Large intestine (tissue), 3 donors: ENCODE measurements at regions not wholly inside any gene's neighbourhood (a gene's known extent, or its start where the extent isn't known, plus 50 kb on each side); places are given as distances from the start of the nearest gene placed in this dataset.

ENCODE experiments used
- DNase-seq, 2 donors: peaks; one replicate each; pipeline versions ENCODE4 v3.0.0 to v3.0.0-alpha.2; 2013
- H3K27ac ChIP-seq: one replicate; pipeline ENCODE4 v1.5.1; 2013; ENCODE audit warnings: low read length
- H3K27me3 ChIP-seq: 2 replicates; pipeline ENCODE4 v1.6.1; 2013; ENCODE audit warnings: low read length; ENCODE audit not compliant: control insufficient read depth, insufficient read depth
- H3K36me3 ChIP-seq: 2 replicates; pipeline ENCODE4 v1.6.1; 2013; ENCODE audit warnings: low read length; ENCODE audit not compliant: control insufficient read depth, insufficient read depth
- H3K4me1 ChIP-seq: one replicate; pipeline ENCODE4 v1.6.1; 2013; ENCODE audit warnings: low read length; ENCODE audit not compliant: control insufficient read depth, insufficient read depth
- H3K4me3 ChIP-seq: one replicate; pipeline ENCODE4 v1.5.1; 2013; ENCODE audit warnings: low read length
- H3K9me3 ChIP-seq: one replicate; pipeline ENCODE4 v1.6.1; 2013; ENCODE audit warnings: mild to moderate bottlenecking, low read depth, low read length, moderate library complexity; ENCODE audit not compliant: control insufficient read depth
- WGBS: methylation state at CpG from one replicate; pipeline ENCODE4 v1.1.5; 2013; ENCODE audit warnings: low lambda C conversion rate; ENCODE audit not compliant: insufficient coverage; 5-methylcytosine and 5-hydroxymethylcytosine counted together

- no peaks in the 10 kb centered on the region for H3K9me3 ChIP-seq
- DNase-seq, result no peak
- H3K27me3 ChIP-seq, result no peaks in the 10 kb centered on the region
- H3K27ac ChIP-seq, result no peak overlapping the region
- H3K4me1 ChIP-seq, result peaks cover 9% of the 10 kb centered on the region
- H3K4me3 ChIP-seq, result no peak overlapping the region
- no peaks in the 10 kb centered on the region for H3K36me3 ChIP-seq
Observed at GRCh38 chr5:123805300-123805699, 293.3 kb downstream of the CSNK1G3 start.

DNA sequence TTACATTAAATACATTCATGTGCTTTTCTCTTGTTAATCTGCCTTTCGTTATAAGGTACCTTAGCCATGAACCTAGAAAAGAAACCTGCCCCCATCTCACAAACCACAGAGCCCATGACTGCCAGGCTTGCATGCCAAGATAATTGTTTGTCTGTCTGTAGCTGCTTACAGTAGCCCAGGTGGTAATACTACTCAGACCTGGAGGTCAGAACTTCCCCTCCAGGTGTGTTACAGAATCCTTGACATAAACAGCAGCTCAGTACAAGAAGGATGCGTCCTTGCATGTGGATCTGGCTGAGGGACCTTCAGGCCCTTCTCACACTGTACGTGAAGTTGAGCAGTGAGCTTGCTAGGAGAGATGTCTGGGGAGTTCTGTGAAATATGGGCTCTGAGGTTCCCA lies 291.4 kb downstream of the CSNK1G3 start:
- Histone ChIP-seq H3K4me3 (no peak overlapping the region), H3K4me1 (no peaks in the 10 kb centered on the region), H3K27me3 (no peaks in the 10 kb centered on the region), H3K36me3 (no peaks in the 10 kb centered on the region), H3K9me3 (no peaks in the 10 kb centered on the region), H3K27ac (no peak overlapping the region)
- WGBS, result no CpG with 5 or more reads among the region's 3 CpGs
- no peak for DNase-seq

GRCh38 chr5:123802298-123802951 lies 290.4 kb downstream of the CSNK1G3 start:
- WGBS, result 90% methylated on average over 2 of the region's 4 CpGs

GRCh38 chr5:123800640-123801039 lies 288.7 kb downstream of the CSNK1G3 start:
- H3K9me3 ChIP-seq, result no peaks in the 10 kb centered on the region
- H3K27ac ChIP-seq, result no peak overlapping the region
- H3K27me3 ChIP-seq, result no peaks in the 10 kb centered on the region
- no CpG with 5 or more reads among the region's 1 CpG for WGBS
- no peak for DNase-seq
- H3K4me3 ChIP-seq, result no peak overlapping the region
- no peaks in the 10 kb centered on the region for H3K4me1 ChIP-seq
- H3K36me3 ChIP-seq, result no peaks in the 10 kb centered on the region

More at GRCh38 chr5:123802298-123802951, 290.4 kb downstream of the CSNK1G3 start:
- no peak overlapping the region for H3K4me3 ChIP-seq
- DNase-seq, result no peak
- no peaks in the 10 kb centered on the region for H3K4me1 ChIP-seq
- H3K27me3 ChIP-seq, result no peaks in the 10 kb centered on the region
- no peaks in the 10 kb centered on the region for H3K36me3 ChIP-seq
- H3K27ac ChIP-seq, result no peak overlapping the region
- no peaks in the 10 kb centered on the region for H3K9me3 ChIP-seq

GRCh38 chr5:123795688-123796087 lies 283.7 kb downstream of the CSNK1G3 start:
- no peaks in the 10 kb centered on the region for H3K4me1 ChIP-seq
- H3K4me3 ChIP-seq, result no peak overlapping the region
- DNase-seq, result no peak
- H3K27ac ChIP-seq, result no peak overlapping the region
- WGBS, result 100% methylated on average over 1 of the region's 3 CpGs
- H3K27me3 ChIP-seq, result no peaks in the 10 kb centered on the region
- H3K36me3 ChIP-seq, result no peaks in the 10 kb centered on the region
- no peaks in the 10 kb centered on the region for H3K9me3 ChIP-seq

DNA sequence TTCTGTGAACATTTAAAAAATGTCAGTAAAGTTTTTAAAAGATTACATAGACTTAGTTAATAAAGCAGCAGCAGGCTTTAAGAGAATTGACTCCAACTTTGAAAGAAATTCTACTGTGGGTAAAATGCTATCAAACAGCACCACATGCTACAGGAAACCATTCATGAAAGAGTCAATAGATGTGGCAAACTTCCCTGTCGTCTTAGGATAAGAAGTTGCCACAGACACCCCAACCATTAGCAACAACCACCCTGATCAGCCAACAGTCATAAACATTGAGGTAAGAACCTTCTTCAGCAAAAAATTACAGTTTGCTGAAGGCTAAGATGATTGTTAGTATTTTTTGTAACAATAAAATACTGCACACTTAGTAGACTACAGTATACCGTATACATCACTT lies 278.2 kb downstream of the CSNK1G3 start:
- 100% methylated on average over 1 of the region's 2 CpGs for WGBS
- H3K27me3 ChIP-seq, result no peaks in the 10 kb centered on the region
- H3K36me3 ChIP-seq, result no peaks in the 10 kb centered on the region
- no peak for DNase-seq
- H3K9me3 ChIP-seq, result no peaks in the 10 kb centered on the region
- H3K4me3 ChIP-seq, result no peak overlapping the region
- H3K27ac ChIP-seq, result no peak overlapping the region
- no peaks in the 10 kb centered on the region for H3K4me1 ChIP-seq

GRCh38 chr5:123787635-123788034 lies 275.7 kb downstream of the CSNK1G3 start:
- DNase-seq, result no peak
- Histone ChIP-seq H3K36me3 (no peaks in the 10 kb centered on the region), H3K4me1 (no peaks in the 10 kb centered on the region), H3K4me3 (no peak overlapping the region), H3K27ac (no peak overlapping the region), H3K9me3 (no peaks in the 10 kb centered on the region), H3K27me3 (no peaks in the 10 kb centered on the region)

- no peaks in the 10 kb centered on the region for H3K9me3 ChIP-seq
- no peaks in the 10 kb centered on the region for H3K36me3 ChIP-seq
- H3K4me1 ChIP-seq, result no peaks in the 10 kb centered on the region
- H3K27me3 ChIP-seq, result no peaks in the 10 kb centered on the region
- WGBS, result 100% methylated on average over 1 of the region's 1 CpG
- DNase-seq, result no peak
- H3K27ac ChIP-seq, result no peak overlapping the region
- H3K4me3 ChIP-seq, result no peak overlapping the region
Observed at GRCh38 chr5:123787136-123787535, 275.2 kb downstream of the CSNK1G3 start.

DNA sequence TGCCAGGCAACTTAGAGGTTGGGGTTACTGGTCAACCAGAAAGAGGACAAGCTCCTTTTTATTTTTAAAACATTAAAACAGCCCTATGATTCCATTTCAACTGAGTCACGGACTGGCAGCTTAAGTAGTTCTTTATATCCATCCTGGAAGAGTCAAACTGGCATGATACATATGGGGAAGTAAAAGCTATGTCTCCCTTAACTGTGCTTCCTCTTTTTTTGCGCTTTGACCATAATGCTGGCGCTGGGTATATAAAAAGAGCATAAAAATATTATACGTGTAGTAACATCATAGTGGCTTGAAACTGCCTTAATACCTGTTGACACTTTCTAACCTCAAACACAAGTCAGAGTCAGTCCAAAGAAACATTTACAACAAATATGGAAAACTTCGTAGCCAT lies 274.4 kb downstream of the CSNK1G3 start:
- Histone ChIP-seq H3K4me1 (no peaks in the 10 kb centered on the region), H3K9me3 (no peaks in the 10 kb centered on the region), H3K4me3 (no peak overlapping the region), H3K36me3 (no peaks in the 10 kb centered on the region), H3K27ac (no peak overlapping the region), H3K27me3 (no peaks in the 10 kb centered on the region)
- no peak for DNase-seq
- no CpG with 5 or more reads among the region's 5 CpGs for WGBS

DNA sequence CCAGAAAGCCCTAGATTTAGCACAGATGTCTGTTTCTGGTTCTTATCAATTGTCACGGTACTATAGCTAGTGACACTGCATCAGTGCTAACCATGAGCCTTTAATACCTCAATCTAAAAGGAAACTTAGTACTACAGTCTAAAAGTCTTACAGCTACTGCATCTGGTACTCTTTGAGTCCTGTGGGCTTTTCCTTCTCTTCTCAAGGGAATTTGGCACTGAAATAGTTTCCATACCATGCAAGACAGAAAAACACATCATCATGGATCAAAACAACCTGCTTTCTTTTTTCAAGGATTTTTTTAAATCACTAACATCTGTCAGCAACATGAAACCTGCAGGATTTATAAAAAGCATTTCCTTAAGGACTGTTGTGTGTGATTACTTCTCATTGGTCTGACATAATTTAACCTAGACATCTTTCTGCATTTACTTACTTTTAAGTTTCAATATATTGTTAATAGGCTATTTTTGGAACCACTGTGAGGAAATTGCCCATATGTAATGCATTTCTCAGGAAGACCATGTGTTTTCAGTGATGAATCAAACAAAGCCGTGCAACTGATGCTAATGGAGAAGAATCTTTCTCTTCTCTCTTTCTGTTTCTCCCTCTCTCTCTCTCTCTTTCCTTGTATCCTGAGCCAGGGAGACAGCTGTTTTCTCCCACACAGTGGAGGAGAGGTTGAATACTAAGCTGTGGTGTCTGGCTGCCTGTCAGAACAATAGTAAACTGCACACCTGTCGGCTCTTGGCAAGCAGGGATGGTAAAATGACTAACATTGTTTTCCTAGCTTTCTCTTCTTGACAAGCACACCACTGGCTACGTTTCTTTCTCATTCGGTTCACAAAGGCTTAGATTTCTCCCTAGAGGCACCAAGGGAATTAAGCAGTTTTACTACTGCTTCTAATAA lies 273.4 kb downstream of the CSNK1G3 start:
- Histone ChIP-seq H3K27me3 (no peaks in the 10 kb centered on the region), H3K4me3 (no peak overlapping the region), H3K36me3 (no peaks in the 10 kb centered on the region), H3K4me1 (no peaks in the 10 kb centered on the region), H3K27ac (no peak overlapping the region), H3K9me3 (no peaks in the 10 kb centered on the region)
- peak in 1 of 2 donors; percentile 10 for DNase-seq
- no CpG with 5 or more reads among the region's 5 CpGs for WGBS

DNA sequence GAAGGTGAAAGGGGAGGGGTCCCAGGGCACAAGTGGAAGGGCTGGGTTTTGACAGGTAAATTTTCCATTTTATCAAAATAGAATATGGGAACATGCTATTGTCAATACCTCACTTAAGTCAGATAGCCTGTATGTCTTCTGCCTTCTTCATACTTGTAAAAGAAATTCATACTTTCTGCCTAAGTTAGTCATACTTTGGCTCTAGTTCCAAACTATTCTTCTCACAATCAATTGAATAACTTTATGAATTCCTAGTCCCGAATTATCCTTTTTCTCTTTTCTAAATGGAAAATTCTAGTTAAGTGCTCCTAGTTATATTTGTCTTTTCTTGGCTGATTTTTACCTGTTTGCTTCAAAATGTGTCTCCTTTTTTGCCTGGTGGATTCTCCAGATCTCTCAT lies 271.4 kb downstream of the CSNK1G3 start:
- 100% methylated on average over 1 of the region's 1 CpG for WGBS

More for the DNA sequence above, 271.4 kb downstream of the CSNK1G3 start:
- no peaks in the 10 kb centered on the region for H3K9me3 ChIP-seq
- H3K27ac ChIP-seq, result no peak overlapping the region
- H3K36me3 ChIP-seq, result no peaks in the 10 kb centered on the region
- no peak overlapping the region for H3K4me3 ChIP-seq
- no peak for DNase-seq
- H3K27me3 ChIP-seq, result no peaks in the 10 kb centered on the region
- H3K4me1 ChIP-seq, result no peaks in the 10 kb centered on the region
